Activated T-helper 1 cell treated with Interleukin-2 at 50 U/mL for 16 hours (primary cell): ENCODE measurements at regions not wholly inside any gene's neighbourhood (a gene's known extent, or its start where the extent isn't known, plus 50 kb on each side); places are given as distances from the start of the nearest gene placed in this dataset.

Experiments
- DNase-seq: peaks from one replicate; pipeline ENCODE4 v3.0.0-alpha.2; 2020; ENCODE audit warnings: low read depth

DNA sequence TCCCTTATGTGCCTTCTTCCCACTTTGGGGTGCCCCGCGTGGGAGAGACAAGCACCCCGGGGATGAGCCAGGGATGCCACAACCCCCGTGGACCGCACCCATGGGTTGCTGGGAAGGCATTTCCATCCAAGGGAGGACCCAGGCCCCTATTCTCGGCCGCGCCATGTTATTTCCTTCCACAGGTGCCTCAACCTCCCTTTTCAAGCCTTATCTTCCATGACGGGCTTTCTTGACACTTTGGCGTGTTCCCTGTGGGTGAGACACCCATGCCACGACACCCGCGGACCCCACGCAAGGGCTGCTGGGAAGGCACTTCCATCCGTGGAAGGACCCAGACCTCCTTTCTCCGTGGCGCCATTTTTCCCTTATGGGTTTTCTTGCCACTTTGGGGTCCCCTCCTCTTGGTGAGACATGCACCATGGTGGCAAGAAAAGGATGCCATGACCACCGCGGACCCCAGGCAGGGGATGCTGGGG, 269.2 kb downstream of the ALG10 start:
- no peak for DNase-seq

GRCh38 chr12:34292736-34293625, 270.7 kb downstream of the ALG10 start:
- no peak for DNase-seq

- no peak for DNase-seq
These were observed 271.8 kb downstream of the ALG10 start for GRCh38 chr12:34294137-34294536.

- no peak for DNase-seq
These were observed 272.5 kb downstream of the ALG10 start for GRCh38 chr12:34294671-34295365.

GRCh38 chr12:34295366-34296142, 273.3 kb downstream of the ALG10 start:
- no peak for DNase-seq

- DNase-seq = no peak
These were observed 274.1 kb downstream of the ALG10 start for GRCh38 chr12:34296143-34297041.

DNA sequence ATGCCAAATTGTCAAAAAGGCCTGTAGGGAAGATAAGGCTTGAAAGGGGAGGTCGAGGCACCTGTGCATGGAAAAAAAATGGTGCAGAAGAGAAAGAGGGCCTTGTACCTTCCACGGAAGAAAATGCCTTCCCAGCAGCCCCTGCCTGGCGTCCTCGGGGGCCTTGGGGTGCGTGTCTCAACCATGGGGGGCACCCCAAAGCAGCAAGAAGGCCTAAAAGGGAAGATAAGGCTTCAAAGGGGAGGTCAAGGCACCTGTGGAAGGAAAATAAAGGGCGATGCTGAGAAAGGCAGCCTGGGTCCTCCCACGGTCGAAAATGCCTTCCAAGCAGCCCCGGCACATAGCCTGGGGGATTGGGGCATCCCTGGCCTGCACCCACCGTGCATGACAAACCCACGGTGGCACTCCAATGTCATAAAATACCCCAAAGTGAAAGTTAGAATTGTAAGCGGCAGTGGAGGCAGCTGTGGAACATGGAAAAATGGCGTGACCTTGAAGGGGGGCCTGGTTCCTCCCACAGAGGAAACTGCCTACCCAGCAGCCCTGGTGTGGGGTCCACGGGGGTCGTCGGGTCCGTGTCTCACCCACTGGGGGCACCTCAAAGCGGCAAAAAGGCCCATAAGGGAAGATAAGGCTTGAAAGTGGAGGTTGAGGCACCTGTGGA, 275.0 kb downstream of the ALG10 start:
- no peak for DNase-seq

- no peak for DNase-seq
These were observed 275.5 kb downstream of the ALG10 start for GRCh38 chr12:34297790-34298164.

DNA sequence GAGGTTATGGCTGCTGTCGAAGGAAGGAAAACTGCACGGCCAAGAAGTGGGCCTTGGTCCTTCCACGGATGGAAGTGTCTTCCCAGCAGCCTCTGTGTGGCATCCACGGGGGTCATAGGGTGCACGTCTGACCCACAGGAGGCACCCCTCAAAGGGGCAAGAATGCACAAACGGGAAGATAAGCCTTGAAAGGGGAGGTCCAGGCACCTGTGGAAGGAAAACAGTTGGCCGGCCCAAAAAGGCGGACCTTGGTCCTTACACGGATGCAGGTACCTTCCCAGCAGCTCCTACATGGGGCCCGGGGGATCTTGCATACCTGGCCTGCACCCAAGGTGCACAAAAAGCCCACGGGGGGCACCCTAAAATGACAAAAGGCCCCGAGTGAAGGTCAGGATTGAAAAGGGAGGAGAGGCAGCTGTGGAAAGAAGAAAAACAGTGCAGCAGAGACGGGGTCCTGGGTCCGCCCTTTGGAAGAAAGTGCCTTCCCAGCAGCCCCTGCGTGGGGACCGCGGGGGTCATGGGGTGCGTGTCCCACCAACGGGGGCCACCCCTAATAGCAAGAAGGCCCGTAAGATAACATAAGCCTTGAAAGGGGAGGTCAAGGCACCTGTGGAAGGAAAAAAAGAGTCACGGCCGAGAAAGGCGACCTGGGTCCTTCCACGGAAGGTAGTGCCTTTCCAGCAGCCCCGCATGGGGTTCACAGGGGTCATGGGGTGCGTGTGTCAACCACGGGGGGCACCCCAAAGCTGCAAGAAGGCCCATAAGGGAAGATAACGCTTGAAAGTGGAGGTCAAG, 276.1 kb downstream of the ALG10 start:
- no peak for DNase-seq

DNA sequence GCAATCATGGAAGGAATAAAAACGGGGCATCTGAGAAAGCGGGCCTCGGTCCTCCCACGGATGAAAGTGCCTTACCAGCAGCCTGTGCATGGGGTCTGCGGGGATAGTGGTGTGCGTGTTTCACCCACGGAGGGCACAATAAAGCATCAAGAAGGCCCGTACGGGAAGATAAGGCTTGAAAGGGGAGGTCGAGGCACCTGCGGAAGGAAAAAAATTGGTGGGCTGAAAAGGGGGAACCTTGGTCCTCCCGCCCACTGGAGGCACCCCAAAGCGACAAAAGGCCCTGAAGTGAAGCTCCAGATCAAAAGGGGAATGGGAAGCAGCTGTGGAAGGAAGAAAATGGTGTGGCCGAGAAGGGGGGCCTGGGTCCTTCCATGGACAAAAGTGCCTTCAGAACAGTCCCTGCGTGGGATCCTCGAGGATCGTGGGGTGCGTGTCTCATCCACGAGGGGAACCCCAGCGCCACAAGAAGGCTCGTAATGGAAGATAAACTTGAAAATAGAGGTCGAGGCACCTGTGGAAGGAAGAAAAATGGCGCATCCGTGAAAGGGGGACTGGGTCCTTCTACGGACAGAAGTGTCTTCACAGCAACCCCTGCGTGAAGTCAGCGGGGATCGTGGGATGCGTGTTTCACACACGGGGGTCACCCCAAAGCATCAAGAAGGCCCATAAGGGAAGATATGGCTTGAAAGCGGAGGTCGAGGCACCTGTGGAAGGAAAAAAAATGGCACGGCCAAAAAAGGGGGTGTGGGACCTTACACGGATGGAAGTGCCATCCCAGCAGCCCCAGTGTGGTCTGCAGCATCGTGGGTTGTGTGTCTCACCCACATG, 276.9 kb downstream of the ALG10 start:
- DNase-seq = no peak

DNA sequence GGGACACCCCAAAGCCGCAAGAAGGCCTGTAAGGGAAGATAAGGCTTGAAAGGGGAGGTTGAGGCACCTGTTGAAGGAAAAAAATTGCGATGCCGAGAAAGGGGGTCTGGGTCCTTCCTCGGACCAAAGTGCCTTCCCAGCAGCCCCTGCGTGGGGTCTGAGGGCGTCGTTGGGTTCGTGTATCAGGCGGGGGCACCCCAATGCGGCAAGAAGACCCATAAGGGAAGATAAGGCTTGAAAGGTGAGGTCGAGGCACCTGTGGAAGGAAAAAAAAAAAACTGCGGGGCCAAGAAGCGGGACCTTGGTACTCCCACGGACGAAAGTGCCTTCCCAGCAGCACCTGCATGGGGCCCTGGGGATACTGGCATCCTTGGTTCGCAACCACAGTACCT, 277.5 kb downstream of the ALG10 start:
- no peak for DNase-seq

DNA sequence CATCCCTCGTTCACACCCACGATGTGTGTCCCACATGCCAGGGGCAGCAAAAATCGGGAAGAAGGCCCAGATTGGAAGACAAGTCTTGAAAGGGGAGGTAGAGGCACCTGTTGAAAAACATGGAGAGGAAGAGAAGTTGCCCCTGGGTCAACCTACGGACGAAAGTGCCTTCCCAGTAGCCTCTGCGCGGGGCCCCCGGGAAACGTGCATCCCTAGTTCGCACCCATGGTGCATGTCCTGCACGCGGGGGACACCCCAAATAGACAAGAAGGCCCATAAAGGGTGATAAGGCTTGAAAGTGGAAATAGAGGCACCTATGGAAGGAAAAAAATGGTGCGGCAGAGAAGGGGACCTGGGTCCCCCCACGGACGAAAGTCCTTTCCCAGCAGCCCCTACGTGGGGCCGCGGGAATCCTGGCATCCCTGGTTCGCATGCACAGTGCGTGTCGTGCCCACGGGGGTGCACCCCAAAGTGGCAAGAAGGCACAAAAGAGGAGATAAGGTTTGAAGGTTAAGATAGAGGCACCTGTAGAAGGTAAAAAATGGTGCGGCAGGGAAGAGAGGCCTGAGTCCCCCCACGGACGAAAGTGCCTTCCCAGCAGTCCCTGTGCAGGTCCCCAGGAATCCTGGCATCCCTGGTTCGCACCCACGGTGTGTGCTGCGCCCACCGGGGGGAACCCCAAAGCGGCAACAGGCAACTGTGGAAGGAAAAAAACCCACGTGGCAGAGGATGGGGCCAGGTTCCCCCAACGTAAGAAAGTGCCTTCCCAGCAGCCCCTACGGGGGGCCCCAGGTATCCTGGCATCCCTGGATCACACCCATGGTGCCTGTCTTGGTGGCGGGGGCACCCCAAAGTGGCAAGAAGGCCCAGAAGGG, 278.3 kb downstream of the ALG10 start:
- no peak for DNase-seq

DNA sequence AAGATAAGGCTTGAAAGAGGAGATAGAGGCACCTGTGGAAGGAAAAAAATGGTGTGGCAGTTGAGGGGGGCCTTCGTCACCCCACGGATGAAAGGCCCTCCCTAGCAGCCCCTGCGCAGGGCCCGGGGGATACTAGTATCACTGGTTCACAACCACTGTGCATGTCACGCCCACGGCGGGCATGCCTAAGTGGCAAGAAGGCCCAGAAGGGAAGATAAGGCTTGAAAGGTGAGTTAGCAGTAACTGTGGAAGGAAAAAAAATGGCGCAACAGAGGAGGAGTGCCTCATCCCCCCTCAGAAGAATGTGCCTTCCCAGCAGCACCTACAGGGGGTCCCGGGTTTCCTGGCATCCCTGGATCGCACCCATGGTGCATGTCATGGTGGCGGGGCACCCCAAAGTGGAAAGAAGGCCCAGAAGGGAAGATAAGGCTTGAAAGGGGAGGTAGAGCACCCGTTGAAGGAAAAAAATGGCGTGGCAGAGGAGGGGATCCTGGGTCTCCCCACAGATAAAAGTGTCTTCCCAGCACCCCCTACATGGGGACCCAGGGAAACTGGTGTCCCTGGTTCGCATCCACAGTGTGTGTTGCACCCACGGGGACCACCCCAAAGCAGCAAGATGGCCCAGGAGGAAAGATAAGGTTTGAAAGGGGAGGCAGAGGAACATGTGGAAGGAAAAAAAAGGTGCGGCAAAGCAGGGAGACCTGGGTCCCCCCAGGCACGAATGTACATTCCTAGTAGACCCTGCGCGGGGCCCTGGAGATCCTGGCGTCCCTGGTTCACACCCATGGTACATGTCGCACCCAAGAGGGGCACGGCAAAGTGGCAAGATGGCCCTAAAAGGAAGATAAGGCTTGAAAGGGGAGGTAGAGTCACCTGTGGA, 279.2 kb downstream of the ALG10 start:
- DNase-seq = no peak

- no peak for DNase-seq
These were observed 280.0 kb downstream of the ALG10 start for GRCh38 chr12:34302131-34302885.

GRCh38 chr12:34303091-34303870, 281.0 kb downstream of the ALG10 start:
- DNase-seq = no peak

- no peak for DNase-seq
These were observed 281.7 kb downstream of the ALG10 start for GRCh38 chr12:34304001-34304400.
